ENCODE measurements at regions not wholly inside any gene's neighbourhood (a gene's known extent, or its start where the extent isn't known, plus 50 kb on each side); places are given as distances from the start of the nearest gene placed in this dataset.

DNA sequence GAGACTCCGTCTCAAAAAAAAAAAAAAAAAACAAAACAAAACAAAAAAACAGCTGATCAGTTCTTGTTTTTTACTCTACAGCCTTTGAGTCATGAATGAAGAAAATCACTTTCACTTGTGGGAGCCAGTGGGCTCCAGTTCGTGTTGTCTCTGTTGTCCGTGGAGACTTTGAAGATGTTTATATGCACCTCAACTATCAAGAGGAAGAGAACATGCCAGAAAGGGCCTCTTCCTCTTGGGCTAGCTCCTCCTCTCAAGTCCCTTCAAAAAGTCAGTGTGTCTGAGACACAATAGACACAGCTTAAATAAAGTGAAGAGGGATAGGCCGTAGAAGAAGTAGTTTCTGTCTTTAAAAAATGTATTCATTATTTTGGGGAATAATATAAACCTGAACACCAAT, 182.7 kb downstream of the KDR start:
- peak; percentile 81 to 91 (median 82) for ATAC-seq (replicated peaks in 1 of 4)
- H3K4me3 Mint-ChIP-seq, result peak overlapping the region; percentile 56 to 66 (median 59)
- H3K9me3 ChIP-seq, result no peaks in the 10 kb centered on the region
- H3K27ac Mint-ChIP-seq, result peak overlapping the region; percentile 92 to 96
- no peaks in the 10 kb centered on the region for H3K27me3 ChIP-seq (replicated peaks in 1 of 2; ENCODE audit: control insufficient read depth in 2 of 2, extremely low read depth in 1 of 2, insufficient read depth in 2 of 2, low read length in 1 of 2)
- H3K4me3 ChIP-seq (ENCODE audit: control insufficient read depth in 1 of 2, extremely low read depth in 1 of 2, low read length in 1 of 2), result no peak overlapping the region
- no peaks in the 10 kb centered on the region for H3K36me3 Mint-ChIP-seq
- H3K4me1 Mint-ChIP-seq, result peaks cover 50 to 62% (median 52%) of the 10 kb centered on the region in 3 donors
- peaks cover 29 to 43% of the 10 kb centered on the region in 2 experiments for H3K4me1 ChIP-seq (ENCODE audit: control insufficient read depth in 1 of 2, extremely low read depth in 1 of 2, insufficient read depth in 2 of 2, low read length in 2 of 2)
- peak overlapping the region; percentile 62 for H3K27ac ChIP-seq (ENCODE audit: low read length)
- ChIA-PET CTCF (interaction anchor here (0.7 to 3.3 kb wide), 4 partner anchors 16 to 260 kb away, joined by 3 to 17 read pairs (median 4); no protein-coding TSS in a partner anchor), POLR2A (interaction anchor here (0.6 to 1.6 kb wide), 3 partner anchors 14 to 453 kb away, joined by 3 to 5 read pairs (median 4); partner anchors contain the start of gene TMEM165 (in 1 of the 2))
- no peaks in the 10 kb centered on the region for H3K36me3 ChIP-seq (ENCODE audit: control insufficient read depth in 2 of 2, extremely low read depth in 1 of 2, insufficient read depth in 1 of 2, low read length in 1 of 2)
- DNase-seq, result peak in 33 of 35 experiments; percentile 5 to 82 (median 48)
- WGBS (ENCODE audit: insufficient coverage), result 0% methylated on average over 2 of the region's 4 CpGs
- H3K9me3 Mint-ChIP-seq, result no peaks in the 10 kb centered on the region
- no peaks in the 10 kb centered on the region for H3K27me3 Mint-ChIP-seq

DNA sequence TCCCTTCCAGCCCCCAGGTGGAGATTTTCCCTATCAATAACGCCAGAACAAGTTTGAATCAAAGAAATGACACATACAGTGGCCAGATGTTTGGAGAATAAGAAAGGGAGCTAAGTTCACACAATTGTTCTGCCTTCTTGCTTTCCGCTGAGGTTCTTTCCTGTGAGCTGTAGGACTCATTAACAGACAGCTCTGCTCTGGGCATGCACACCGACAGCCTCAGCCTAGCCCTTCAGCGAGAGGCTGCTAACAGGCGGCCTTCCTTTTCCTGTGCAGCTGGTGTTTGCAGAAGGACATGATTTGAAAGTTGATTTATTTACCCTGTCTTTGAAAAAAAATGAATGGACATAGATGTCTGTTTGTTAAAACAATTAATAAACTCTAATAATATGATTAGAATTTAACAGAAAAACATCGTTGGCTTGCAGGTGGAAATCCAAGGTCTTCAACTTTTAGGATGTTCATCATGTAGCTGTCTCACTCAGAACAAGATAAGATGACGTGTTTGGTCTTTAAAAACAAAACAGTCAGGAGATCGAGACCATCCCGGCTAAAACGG, 183.3 kb downstream of the KDR start:
- Histone ChIP-seq H3K4me3 (ENCODE audit: control insufficient read depth in 1 of 2, extremely low read depth in 1 of 2, low read length in 1 of 2) (no peak overlapping the region), H3K36me3 (ENCODE audit: control insufficient read depth in 2 of 2, extremely low read depth in 1 of 2, insufficient read depth in 1 of 2, low read length in 1 of 2) (no peaks in the 10 kb centered on the region), H3K27me3 (replicated peaks in 1 of 2; ENCODE audit: control insufficient read depth in 2 of 2, extremely low read depth in 1 of 2, insufficient read depth in 2 of 2, low read length in 1 of 2) (no peaks in the 10 kb centered on the region), H3K9me3 (no peaks in the 10 kb centered on the region), H3K4me1 (ENCODE audit: control insufficient read depth in 1 of 2, extremely low read depth in 1 of 2, insufficient read depth in 2 of 2, low read length in 2 of 2) (peaks cover 29 to 48% of the 10 kb centered on the region in 2 experiments), H3K27ac (ENCODE audit: low read length) (peak overlapping the region; percentile 81)
- ATAC-seq (replicated peaks in 1 of 4), result peak; percentile 77 to 82 (median 79)
- CTCF ChIA-PET, result interaction anchor here (0.7 to 3.3 kb wide), 4 partner anchors 17 to 259 kb away, joined by 3 to 17 read pairs (median 4); no protein-coding TSS in a partner anchor
- Mint-ChIP-seq H3K4me1 (peaks cover 55 to 67% (median 59%) of the 10 kb centered on the region in 3 donors), H3K27ac (peak overlapping the region; percentile 92 to 96), H3K27me3 (no peaks in the 10 kb centered on the region), H3K4me3 (peak overlapping the region; percentile 59 to 73 (median 66)), H3K36me3 (no peaks in the 10 kb centered on the region), H3K9me3 (no peaks in the 10 kb centered on the region)
- DNase-seq, result peak in 30 of 35 experiments; percentile 1 to 71 (median 48)
- 10% methylated on average over 2 of the region's 10 CpGs for WGBS (ENCODE audit: insufficient coverage)
- POLR2A ChIA-PET, result interaction anchor here (0.6 to 1.6 kb wide), 4 partner anchors 14 to 1057 kb away, joined by 3 to 5 read pairs (median 4); partner anchors contain the start of gene TMEM165 (in 1 of the 2)

DNA sequence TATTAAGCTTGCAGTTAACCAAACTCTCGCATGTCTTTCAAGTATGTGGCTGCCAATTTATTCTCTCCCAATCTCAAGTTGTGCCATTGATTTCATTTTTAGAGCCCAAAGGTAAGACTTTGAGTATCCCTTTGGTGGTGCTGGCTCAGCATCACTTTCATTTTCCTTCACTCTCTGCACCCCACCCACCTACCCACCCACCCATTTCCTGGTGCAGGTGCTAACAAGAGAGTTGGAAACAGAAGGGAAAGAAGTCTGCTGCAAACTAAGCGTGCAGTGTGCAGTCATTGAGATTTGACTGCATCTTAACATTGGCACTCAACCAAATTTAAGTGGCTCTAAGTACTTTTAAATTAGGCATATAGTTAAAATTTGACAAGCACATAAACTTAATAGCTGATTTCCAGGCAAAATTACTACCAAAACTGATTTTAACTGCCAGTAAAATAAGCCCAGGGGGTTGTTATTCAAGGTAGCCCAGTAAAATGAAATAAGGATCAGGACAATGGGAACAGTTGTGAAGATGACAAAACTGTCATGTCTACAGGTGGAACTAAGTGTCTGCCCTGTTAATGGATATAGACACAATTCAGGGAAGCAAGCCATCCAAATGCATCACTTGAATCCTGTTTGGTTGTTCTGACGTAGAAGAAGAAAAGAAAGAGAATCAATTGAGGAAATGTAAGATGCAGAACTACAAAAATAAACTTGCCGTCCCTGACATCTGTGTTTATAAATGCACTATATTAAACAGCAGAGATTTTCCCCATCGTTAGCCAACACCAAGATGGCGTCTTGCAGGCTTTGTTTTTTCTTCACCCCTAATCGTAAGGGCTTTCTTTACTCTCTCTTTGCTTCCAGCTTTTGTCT, 184.2 kb downstream of the KDR start:
- Mint-ChIP-seq H3K27me3 (no peaks in the 10 kb centered on the region), H3K4me3 (peak overlapping the region; percentile 59 to 73 (median 66)), H3K4me1 (peaks cover 55 to 67% (median 59%) of the 10 kb centered on the region in 3 donors), H3K36me3 (no peaks in the 10 kb centered on the region), H3K27ac (peak overlapping the region; percentile 92 to 96), H3K9me3 (no peaks in the 10 kb centered on the region)
- Histone ChIP-seq H3K4me1 (ENCODE audit: control insufficient read depth in 1 of 2, extremely low read depth in 1 of 2, insufficient read depth in 2 of 2, low read length in 2 of 2) (peaks cover 29 to 48% of the 10 kb centered on the region in 2 experiments), H3K27me3 (replicated peaks in 1 of 2; ENCODE audit: control insufficient read depth in 2 of 2, extremely low read depth in 1 of 2, insufficient read depth in 2 of 2, low read length in 1 of 2) (no peaks in the 10 kb centered on the region), H3K4me3 (ENCODE audit: control insufficient read depth in 1 of 2, extremely low read depth in 1 of 2, low read length in 1 of 2) (peak overlapping the region in 1 of 2 donors; percentile 29), H3K27ac (ENCODE audit: low read length) (peak overlapping the region; percentile 81), H3K36me3 (ENCODE audit: control insufficient read depth in 2 of 2, extremely low read depth in 1 of 2, insufficient read depth in 1 of 2, low read length in 1 of 2) (no peaks in the 10 kb centered on the region), H3K9me3 (no peaks in the 10 kb centered on the region)
- ChIA-PET POLR2A (interaction anchor here in 1 of 2 donors (0.6 to 1.6 kb wide), 2 partner anchors 17 to 1058 kb away, joined by 3 to 5 read pairs; no protein-coding TSS in a partner anchor), CTCF (interaction anchor here in 1 of 2 donors (3.3 kb wide), 1 partner anchor 18 kb away, joined by 17 read pairs; no protein-coding TSS in a partner anchor)
- no CpG with 5 or more reads among the region's 7 CpGs for WGBS (ENCODE audit: insufficient coverage)
- DNase-seq (peak in 14 of 35 experiments; percentile 5 to 35 (median 16)), ATAC-seq (replicated peaks in 1 of 4) (no peak)

DNA sequence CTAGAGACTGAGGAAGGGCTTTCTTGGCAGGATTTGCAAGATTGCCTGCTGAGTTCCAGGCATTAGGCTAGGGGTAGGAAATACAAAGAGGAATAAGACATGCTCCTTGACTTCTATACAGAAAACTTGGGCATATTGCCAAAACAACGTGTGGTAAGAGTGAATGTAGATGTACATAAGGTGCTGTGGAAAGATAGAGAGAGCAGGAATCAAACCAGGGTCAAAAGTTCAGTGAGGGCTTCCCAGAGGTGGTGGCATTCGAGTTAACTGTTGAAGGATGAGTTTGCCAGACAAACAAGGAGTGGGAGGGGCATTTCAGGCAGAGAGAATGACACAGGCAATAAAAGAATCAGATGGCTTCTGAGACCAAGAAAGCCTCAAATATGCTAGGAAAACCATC, 187.9 kb downstream of the KDR start:
- DNase-seq, result no peak
- 0% methylated on average over 1 of the region's 2 CpGs for WGBS (ENCODE audit: insufficient coverage)
- peaks cover 0 to 3% of the 10 kb centered on the region in 2 donors for H3K27me3 Mint-ChIP-seq

DNA sequence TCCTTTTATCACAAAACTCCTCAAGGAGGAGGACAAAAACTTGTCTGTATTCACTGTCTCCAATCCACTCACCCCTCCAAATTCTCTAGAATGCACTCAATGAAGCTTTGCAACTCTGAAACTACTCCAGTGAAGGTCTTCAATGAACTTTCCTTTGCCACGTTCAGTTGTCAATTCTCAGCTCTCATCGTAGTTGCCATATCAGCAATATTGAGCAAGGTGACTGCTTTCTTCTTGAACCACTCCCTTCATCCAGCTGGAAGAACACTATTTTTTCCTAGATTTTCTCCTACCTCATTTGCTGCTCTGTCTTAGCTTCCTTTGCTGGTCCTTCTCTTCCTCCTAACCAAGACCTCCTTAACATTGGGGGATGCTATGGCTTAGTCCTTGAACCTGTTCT, 191.8 kb downstream of the KDR start:
- Histone ChIP-seq H3K27ac (ENCODE audit: low read length) (no peak overlapping the region), H3K9me3 (no peaks in the 10 kb centered on the region), H3K4me3 (ENCODE audit: control insufficient read depth in 1 of 2, extremely low read depth in 1 of 2, low read length in 1 of 2) (no peak overlapping the region), H3K36me3 (ENCODE audit: control insufficient read depth in 2 of 2, extremely low read depth in 1 of 2, insufficient read depth in 1 of 2, low read length in 1 of 2) (no peaks in the 10 kb centered on the region), H3K4me1 (ENCODE audit: control insufficient read depth in 1 of 2, extremely low read depth in 1 of 2, insufficient read depth in 2 of 2, low read length in 2 of 2) (peaks cover 0 to 7% of the 10 kb centered on the region in 2 experiments), H3K27me3 (replicated peaks in 1 of 2; ENCODE audit: control insufficient read depth in 2 of 2, extremely low read depth in 1 of 2, insufficient read depth in 2 of 2, low read length in 1 of 2) (peaks cover 0 to 2% of the 10 kb centered on the region in 2 experiments)
- DNase-seq, result no peak
- Mint-ChIP-seq H3K36me3 (no peaks in the 10 kb centered on the region), H3K9me3 (no peaks in the 10 kb centered on the region), H3K4me3 (no peak overlapping the region), H3K27ac (no peak overlapping the region), H3K27me3 (peaks cover 0 to 3% of the 10 kb centered on the region in 2 donors), H3K4me1 (peaks cover 5 to 8% (median 7%) of the 10 kb centered on the region in 3 donors)
- CTCF ChIA-PET, result no interaction called here
- 85% methylated on average over 2 of the region's 2 CpGs for WGBS (ENCODE audit: insufficient coverage)
- POLR2A ChIA-PET, result no interaction called here
- ATAC-seq (replicated peaks in 1 of 4), result no peak

More for the DNA sequence above, 187.9 kb downstream of the KDR start:
- Histone ChIP-seq H3K9me3 (no peaks in the 10 kb centered on the region), H3K27me3 (replicated peaks in 1 of 2; ENCODE audit: control insufficient read depth in 2 of 2, extremely low read depth in 1 of 2, insufficient read depth in 2 of 2, low read length in 1 of 2) (peaks cover 0 to 2% of the 10 kb centered on the region in 2 experiments), H3K36me3 (ENCODE audit: control insufficient read depth in 2 of 2, extremely low read depth in 1 of 2, insufficient read depth in 1 of 2, low read length in 1 of 2) (no peaks in the 10 kb centered on the region), H3K4me3 (ENCODE audit: control insufficient read depth in 1 of 2, extremely low read depth in 1 of 2, low read length in 1 of 2) (no peak overlapping the region), H3K27ac (ENCODE audit: low read length) (no peak overlapping the region), H3K4me1 (ENCODE audit: control insufficient read depth in 1 of 2, extremely low read depth in 1 of 2, insufficient read depth in 2 of 2, low read length in 2 of 2) (peaks cover 20 to 27% of the 10 kb centered on the region in 2 experiments)
- no peaks in the 10 kb centered on the region for H3K9me3 Mint-ChIP-seq
- ChIA-PET CTCF (no interaction called here), POLR2A (no interaction called here)
- no peak overlapping the region for H3K4me3 Mint-ChIP-seq
- H3K27ac Mint-ChIP-seq, result no peak overlapping the region
- no peak for ATAC-seq (replicated peaks in 1 of 4)
- no peaks in the 10 kb centered on the region for H3K36me3 Mint-ChIP-seq
- peaks cover 26 to 36% (median 30%) of the 10 kb centered on the region in 3 donors for H3K4me1 Mint-ChIP-seq

DNA sequence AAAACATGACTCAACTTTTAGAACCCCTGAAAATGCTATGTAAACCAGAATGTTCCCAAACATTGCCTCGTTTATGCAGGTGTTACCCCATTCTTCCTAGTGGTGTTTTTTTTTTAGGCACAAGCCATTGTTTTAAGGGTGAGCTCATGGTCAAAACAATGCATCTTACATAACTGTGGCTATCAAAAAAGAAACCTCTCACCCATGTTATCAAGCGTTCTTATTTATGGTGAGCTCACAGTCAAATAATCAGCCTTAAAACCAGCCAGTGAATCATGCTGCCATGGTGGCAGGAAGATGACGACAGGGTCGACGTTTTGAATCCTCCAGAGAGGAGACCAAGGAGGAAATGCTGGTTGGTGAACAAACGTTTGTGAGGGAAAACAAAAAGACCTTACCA, 195.2 kb downstream of the KDR start:
- H3K4me1 ChIP-seq (ENCODE audit: control insufficient read depth in 1 of 2, extremely low read depth in 1 of 2, insufficient read depth in 2 of 2, low read length in 2 of 2), result no peaks in the 10 kb centered on the region
- peaks cover 0 to 2% (median 0%) of the 10 kb centered on the region in 3 donors for H3K4me1 Mint-ChIP-seq
- POLR2A ChIA-PET, result interaction anchor here in 1 of 2 donors (0.6 kb wide), 1 partner anchor 20 kb away, joined by 6 read pairs; no protein-coding TSS in a partner anchor
- CTCF ChIA-PET, result interaction anchor here in 1 of 2 donors (0.6 kb wide), 1 partner anchor 247 kb away, joined by 4 read pairs; no protein-coding TSS in a partner anchor
- H3K36me3 Mint-ChIP-seq, result no peaks in the 10 kb centered on the region
- no peak overlapping the region for H3K4me3 Mint-ChIP-seq
- H3K27me3 Mint-ChIP-seq, result peaks cover 0 to 2% of the 10 kb centered on the region in 2 donors
- DNase-seq (no peak), ATAC-seq (replicated peaks in 1 of 4) (no peak)
- H3K9me3 ChIP-seq, result peaks cover under 1% of the 10 kb centered on the region
- peaks cover 0 to 2% of the 10 kb centered on the region in 2 experiments for H3K27me3 ChIP-seq (replicated peaks in 1 of 2; ENCODE audit: control insufficient read depth in 2 of 2, extremely low read depth in 1 of 2, insufficient read depth in 2 of 2, low read length in 1 of 2)
- no peak overlapping the region for H3K27ac Mint-ChIP-seq
- WGBS (ENCODE audit: insufficient coverage), result 29% methylated on average over 4 of the region's 6 CpGs
- peaks cover 0 to 4% (median 0%) of the 10 kb centered on the region in 3 donors for H3K9me3 Mint-ChIP-seq
- H3K36me3 ChIP-seq (ENCODE audit: control insufficient read depth in 2 of 2, extremely low read depth in 1 of 2, insufficient read depth in 1 of 2, low read length in 1 of 2), result no peaks in the 10 kb centered on the region
- no peak overlapping the region for H3K4me3 ChIP-seq (ENCODE audit: control insufficient read depth in 1 of 2, extremely low read depth in 1 of 2, low read length in 1 of 2)
- H3K27ac ChIP-seq (ENCODE audit: low read length), result no peak overlapping the region
